Neural cell (in vitro differentiated cells): ENCODE measurements at regions not wholly inside any gene's neighbourhood (a gene's known extent, or its start where the extent isn't known, plus 50 kb on each side); places are given as distances from the start of the nearest gene placed in this dataset.

Source experiments
- CTCF ChIP-seq: fragments of 450-650 bp; IDR thresholded peaks from 2 replicates; pipeline ENCODE4 v1.5.1; 2014; ENCODE audit warnings: antibody characterized with exemption, mild to moderate bottlenecking, moderate library complexity; ENCODE audit not compliant: poor library complexity, severe bottlenecking
- EP300 ChIP-seq: fragments of 450-650 bp; conservative IDR thresholded peaks from 2 replicates; pipeline ENCODE4 v1.6.1; 2014; ENCODE audit warnings: antibody characterized with exemption, mild to moderate bottlenecking, moderate library complexity; ENCODE audit not compliant: poor library complexity, severe bottlenecking
- EZH2 ChIP-seq: fragments of 200-600, 300-800 bp; shearing (Covaris generic), sonication (generic); IDR thresholded peaks from 2 replicates; pipeline ENCODE4 v1.6.1; 2014; ENCODE audit warnings: antibody characterized with exemption, low read length, borderline replicate concordance, mild to moderate bottlenecking; ENCODE audit not compliant: insufficient read depth, poor library complexity, severe bottlenecking
- MXI1 ChIP-seq: fragments of 450-650 bp; conservative IDR thresholded peaks from 2 replicates; pipeline ENCODE4 v1.6.1; 2014; ENCODE audit warnings: antibody characterized with exemption, mild to moderate bottlenecking; ENCODE audit not compliant: poor library complexity, severe bottlenecking
- POLR2AphosphoS5 ChIP-seq: IDR thresholded peaks from 2 replicates; pipeline ENCODE4 v1.6.1; 2012
- REST ChIP-seq: IDR thresholded peaks from 2 replicates; pipeline ENCODE4 v1.6.1; 2012; ENCODE audit warnings: borderline replicate concordance
- SMC3 ChIP-seq: fragments of 450-650 bp; conservative IDR thresholded peaks from 2 replicates; pipeline ENCODE4 v1.6.1; 2014; ENCODE audit warnings: antibody characterized with exemption, mild to moderate bottlenecking, moderate library complexity; ENCODE audit not compliant: poor library complexity
- TAF1 ChIP-seq: IDR thresholded peaks from 2 replicates; pipeline ENCODE4 v1.6.1; 2012; ENCODE audit warnings: low read depth

GRCh38 chr4:97216046-97216445 is 927.2 kb downstream of the STPG2 start:
- TF ChIP-seq CTCF (no peak), EZH2 (no peak), POLR2AphosphoS5 (no peak), TAF1 (no peak), SMC3 (no peak), MXI1 (no peak), EP300 (no peak), REST (no peak)
